Posterior cingulate gyrus (tissue), 11 donors: ENCODE measurements at regions not wholly inside any gene's neighbourhood (a gene's known extent, or its start where the extent isn't known, plus 50 kb on each side); places are given as distances from the start of the nearest gene placed in this dataset.
"Not testable (repeated sequence)": the region's sequence is repeated elsewhere in the genome, so short reads cannot be mapped to it uniquely, and the experiment has no call there.

Experiments used
- DNase-seq, 10 donors: peaks; one replicate each; pipeline versions ENCODE4 v3.0.0 to v3.0.0-alpha.2; 2020 to 2021; ENCODE audit warnings: mixed read lengths in 3 of 10
- intact Hi-C: fragments of 100-400 bp; cut with DNase I; formaldehyde crosslinking; loops from one replicate; pipeline ENCODE4 v1.15.1; 2023

DNA sequence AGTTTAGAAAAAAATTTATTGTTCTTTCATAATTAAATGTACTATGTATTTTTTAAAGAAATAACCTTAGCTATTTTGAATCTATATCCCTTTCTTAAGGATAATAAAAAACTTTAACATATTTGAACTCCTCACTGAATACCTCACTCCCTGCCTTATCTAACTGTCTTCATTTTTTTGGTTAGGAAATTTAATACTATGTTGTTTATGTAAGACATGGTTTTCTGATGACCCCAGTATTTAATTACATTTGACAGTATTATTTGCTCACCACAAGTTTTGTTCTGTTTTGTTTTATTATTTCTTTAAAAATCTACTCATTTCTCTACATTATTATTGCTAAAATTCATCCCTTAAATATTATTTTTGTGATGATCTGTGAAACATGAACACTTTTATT lies 394.4 kb upstream of the ADGRB3 start:
- intact Hi-C loops: no loop called here
- no peak for DNase-seq

DNA sequence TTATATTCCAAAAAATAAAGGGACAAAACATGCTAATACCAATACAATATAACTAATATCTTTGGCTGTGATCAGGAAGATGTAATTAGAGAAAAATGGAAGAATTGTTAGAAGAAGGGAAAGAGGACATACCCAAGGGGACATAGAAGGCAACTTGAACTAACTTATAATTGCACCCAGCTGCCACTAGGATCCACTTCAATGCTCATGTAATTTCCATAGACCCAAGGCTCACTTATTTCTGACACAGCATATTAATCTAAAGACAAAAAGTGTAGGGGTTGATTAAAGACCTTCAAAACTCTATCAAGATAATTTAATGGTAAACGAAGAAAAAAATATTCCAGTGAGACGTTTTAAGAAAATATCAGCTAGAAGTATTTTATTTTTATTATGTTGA lies 396.0 kb upstream of the ADGRB3 start:
- no peak for DNase-seq
- intact Hi-C loops: no loop called here

GRCh38 chr6:68238097-68238601 lies 396.9 kb upstream of the ADGRB3 start:
- intact Hi-C loops: no loop called here
- no peak for DNase-seq

DNA sequence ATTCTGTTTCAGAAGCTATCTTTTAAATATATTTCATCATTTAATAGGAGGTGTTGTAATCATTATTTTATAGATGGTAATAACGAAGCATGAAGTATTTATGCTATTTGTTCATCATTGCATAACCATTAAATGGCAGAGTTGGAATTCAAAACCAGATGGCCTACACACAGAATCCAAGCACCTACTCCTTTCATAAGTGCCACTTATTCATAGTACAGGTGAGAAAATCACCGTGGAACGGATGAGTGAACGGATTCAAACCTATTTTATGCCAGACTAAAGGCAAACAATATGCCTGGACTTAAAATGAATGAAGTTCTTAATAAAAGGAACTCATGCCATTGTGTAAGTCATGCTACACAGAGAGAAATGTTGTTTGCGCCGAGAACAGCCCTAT lies 397.9 kb upstream of the ADGRB3 start:
- intact Hi-C loops: no loop called here
- DNase-seq: no peak

DNA sequence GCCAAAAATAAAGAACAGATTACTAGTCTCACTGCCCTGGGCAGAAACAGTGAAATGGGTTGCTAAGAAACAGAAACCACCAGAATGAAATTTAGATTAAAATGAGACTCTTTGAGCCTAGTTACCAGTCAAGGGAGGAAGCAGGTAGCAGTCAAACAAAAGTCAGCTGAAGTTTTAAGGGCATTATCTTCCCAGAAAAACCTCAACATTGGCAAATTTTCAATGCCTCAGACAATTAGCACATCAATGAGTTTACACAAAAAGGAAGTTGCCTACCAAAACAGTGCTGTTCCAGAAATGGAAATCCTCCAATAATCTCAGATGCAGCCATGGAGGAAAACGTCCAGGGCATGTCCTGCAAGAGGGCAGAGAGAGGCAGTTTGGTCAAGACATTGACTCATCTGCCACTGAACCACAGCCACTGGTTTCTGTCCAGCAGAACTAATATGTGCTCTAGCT lies 399.7 kb upstream of the ADGRB3 start:
- intact Hi-C loops: no loop called here
- no peak for DNase-seq

GRCh38 chr6:68233623-68234022 lies 401.5 kb upstream of the ADGRB3 start:
- no peak for DNase-seq
- intact Hi-C loops: no loop called here

- DNase-seq: no peak
- intact Hi-C loops: no loop called here
Observed at GRCh38 chr6:68229566-68229965, 405.5 kb upstream of the ADGRB3 start.

DNA sequence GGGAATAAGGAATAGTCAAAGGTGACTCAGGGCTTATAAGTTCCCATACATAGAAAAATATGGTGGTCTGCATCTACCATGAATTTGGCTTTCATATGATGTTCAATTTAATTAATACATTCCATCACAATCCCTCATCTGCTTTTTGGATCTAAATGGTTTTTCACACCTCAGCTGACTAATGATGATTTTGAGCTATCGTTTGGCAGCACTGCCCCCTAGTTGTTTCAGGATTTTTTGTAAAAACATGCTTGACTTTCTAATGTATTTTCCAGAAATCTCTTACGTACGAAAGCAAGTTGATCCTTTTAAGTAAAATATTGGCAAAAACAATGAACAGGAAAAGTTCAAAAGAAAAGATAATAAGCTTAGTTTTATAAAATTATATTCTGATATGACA lies 408.6 kb upstream of the ADGRB3 start:
- no peak for DNase-seq
- intact Hi-C loops: no loop called here

DNA sequence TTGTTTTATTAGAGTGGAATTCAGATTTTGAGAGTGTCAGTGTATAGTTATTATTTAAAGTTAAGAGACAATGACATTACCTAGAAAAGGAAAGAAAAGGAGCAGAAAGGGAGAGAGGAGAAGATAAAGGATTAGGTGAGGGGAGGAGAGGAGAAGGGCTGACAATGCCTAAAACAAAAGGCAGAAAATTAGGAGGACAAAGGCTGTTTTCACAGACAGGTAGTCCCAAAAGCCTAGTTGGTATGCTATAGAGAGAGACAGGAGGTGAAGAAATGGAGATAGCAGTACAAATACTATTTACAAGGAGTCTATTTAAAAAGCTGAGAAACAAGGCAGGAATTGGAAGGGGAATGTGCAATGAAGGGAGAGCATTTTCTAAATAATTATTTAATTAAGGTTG lies 409.4 kb upstream of the ADGRB3 start:
- intact Hi-C loops: no loop called here
- no peak for DNase-seq

- intact Hi-C loops: no loop called here
Observed at GRCh38 chr6:68211242-68211795, 423.8 kb upstream of the ADGRB3 start.

GRCh38 chr6:68207612-68208011 lies 427.5 kb upstream of the ADGRB3 start:
- DNase-seq, intact Hi-C loops: not testable (repeated sequence)

More at GRCh38 chr6:68211242-68211795, 423.8 kb upstream of the ADGRB3 start:
- no peak for DNase-seq

DNA sequence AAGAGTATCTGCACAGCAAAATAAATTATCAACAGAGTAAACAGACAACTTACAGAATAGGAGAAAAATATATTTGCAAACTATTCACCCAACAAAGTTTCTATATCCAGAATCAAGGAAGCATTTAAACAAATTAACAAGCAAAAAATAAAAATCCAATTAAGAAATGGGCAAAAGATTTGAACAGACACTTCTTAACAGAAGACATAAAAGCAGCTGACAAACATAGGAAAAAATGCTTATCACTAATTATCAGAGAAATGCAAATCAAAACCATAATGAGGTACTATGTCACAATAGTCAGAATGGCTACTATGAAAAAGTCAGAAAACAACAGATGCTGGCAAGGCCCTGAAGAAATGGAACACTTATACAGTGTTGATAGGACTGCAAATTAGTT lies 434.2 kb upstream of the ADGRB3 start:
- DNase-seq: no peak
- intact Hi-C loops: no loop called here

GRCh38 chr6:68197356-68197755 lies 437.7 kb upstream of the ADGRB3 start:
- no peak for DNase-seq
- intact Hi-C loops: no loop called here

DNA sequence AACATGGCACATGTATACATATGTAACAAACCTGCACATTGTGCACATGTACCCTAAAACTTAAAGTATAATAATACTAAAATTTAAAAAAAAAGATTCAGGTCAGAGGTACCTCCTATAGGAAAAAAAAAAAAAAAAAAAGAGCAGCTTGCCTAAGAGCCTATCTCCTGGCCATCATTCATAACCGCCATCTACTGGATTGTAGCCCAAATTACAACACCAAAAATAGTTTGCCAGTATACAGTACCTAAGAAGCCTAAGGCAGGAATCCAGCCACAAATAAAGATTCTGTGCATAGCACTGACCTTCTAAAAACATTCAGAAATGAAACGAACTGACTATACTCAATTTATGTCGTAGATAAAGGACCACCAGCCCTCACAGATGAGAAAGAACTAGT lies 438.4 kb upstream of the ADGRB3 start:
- intact Hi-C loops: no loop called here

DNA sequence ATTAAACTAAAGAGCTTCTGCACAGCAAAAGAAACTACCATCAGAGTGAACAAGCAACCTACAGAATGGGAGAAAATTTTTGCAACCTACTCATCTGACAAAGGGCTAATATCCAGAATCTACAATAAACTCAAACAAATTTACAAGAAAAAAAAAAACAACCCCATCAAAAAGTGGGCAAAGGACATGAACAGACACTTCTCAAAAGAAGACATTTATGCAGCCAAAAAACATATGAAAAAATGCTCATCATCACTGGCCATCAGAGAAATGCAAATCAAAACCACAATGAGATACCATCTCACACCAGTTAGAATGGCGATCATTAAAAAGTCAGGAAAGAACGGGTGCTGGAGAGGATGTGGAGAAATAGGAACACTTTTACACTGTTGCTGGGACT lies 439.3 kb upstream of the ADGRB3 start:
- DNase-seq, intact Hi-C loops: not testable (repeated sequence)

More for the DNA sequence above, 438.4 kb upstream of the ADGRB3 start:
- DNase-seq: no peak

DNA sequence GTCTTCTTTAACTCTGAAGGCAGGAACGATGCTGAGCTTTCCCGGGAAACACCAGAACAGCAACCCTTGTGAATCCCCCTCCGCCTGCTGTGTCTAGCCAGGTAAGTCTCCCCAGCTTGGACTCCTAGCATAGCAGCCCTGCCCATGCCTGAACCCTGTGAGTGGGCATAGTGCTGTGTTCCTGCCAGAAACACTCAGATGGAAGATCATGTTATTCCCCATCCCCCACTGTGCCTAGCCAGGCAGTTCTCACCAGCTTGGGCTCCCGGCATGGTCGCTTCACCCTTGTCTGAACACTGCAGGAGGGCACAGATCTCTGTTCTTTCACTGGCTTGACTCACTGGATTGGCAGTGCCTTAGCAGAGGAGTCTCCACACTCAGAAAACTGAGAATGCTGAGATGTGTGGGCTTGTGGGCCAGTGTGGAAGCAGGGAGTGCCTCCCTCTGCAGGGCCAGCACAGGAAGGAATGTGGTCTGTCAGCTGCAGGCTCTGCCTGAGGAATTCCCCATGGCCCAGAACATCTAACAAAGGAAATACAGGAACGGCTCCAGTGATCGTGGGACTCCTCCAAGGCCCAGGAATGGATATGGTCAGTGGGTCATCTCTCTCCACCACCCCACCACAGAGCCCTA lies 440.1 kb upstream of the ADGRB3 start:
- intact Hi-C loops: no loop called here

DNA sequence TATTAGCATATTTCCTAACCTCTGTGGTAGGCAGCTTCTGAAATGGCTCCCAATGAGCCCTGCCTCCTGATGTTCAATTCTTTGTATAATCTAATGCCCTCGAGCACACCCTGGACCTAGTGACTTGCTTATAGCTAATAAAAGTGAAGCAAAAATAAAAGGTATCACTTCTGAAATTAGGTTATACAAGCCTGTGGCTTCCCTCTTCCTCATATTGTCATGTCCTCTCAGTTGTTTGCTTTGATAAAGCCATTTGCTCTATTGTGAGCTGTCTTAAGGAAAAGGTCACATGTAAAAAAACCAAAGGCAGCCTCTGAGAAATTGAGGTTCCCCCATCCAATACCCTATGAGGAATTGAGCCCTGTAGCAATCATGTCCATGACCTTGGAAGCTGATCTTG lies 442.1 kb upstream of the ADGRB3 start:
- intact Hi-C loops: no loop called here
- no peak for DNase-seq

More for the DNA sequence above, 440.1 kb upstream of the ADGRB3 start:
- DNase-seq: peak in 2 of 10 donors; percentile 37 to 46

- intact Hi-C loops: no loop called here
- DNase-seq: no peak
Observed at GRCh38 chr6:68189217-68189815, 445.8 kb upstream of the ADGRB3 start.

DNA sequence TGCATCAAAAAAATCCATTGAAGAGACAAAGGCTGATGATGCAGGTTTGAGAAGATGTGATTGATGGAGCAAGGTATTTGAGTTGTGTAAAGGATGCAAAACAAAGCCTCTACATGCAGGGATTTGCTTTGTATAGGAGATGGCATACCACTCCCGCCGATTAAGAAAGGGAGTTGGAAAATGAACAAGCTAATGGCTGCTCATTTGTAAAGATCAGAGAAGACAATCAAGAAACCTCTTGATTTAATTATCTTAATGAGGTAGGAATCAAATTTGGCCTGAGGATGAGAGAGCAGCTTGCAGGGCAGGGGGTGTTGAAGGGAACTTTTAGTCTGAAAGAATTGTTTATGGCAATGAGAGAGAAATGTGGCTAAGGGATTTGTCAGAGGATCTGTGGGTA lies 448.2 kb upstream of the ADGRB3 start:
- intact Hi-C loops: no loop called here
- no peak for DNase-seq

- no peak for DNase-seq
- intact Hi-C loops: no loop called here
Observed at GRCh38 chr6:68182386-68182785, 452.7 kb upstream of the ADGRB3 start.

- intact Hi-C loops, DNase-seq: not testable (repeated sequence)
Observed at GRCh38 chr6:68181027-68181426, 454.1 kb upstream of the ADGRB3 start.

- no peak for DNase-seq
- intact Hi-C loops: no loop called here
Observed at GRCh38 chr6:68173616-68174015, 461.5 kb upstream of the ADGRB3 start.
